GM18511 (cell line): ENCODE measurements at regions not wholly inside any gene's neighbourhood (a gene's known extent, or its start where the extent isn't known, plus 50 kb on each side); places are given as distances from the start of the nearest gene placed in this dataset.

Experiments used
- ATAC-seq: cut with Tn5 transposase; IDR thresholded peaks from one replicate; pipeline ENCODE4 v1.9.1; 2021; ENCODE audit warnings: mild to moderate bottlenecking, moderate library complexity; ENCODE audit not compliant: unreplicated experiment

GRCh38 chr11:45481026-45481425 lies 184.4 kb downstream of the CHST1 start:
- no peak for ATAC-seq

GRCh38 chr11:45477588-45477987 lies 187.8 kb downstream of the CHST1 start:
- no peak for ATAC-seq

- no peak for ATAC-seq
These were observed 189.3 kb downstream of the CHST1 start for GRCh38 chr11:45476126-45476525.

GRCh38 chr11:45475173-45475572 lies 189.0 kb upstream of the SYT13 start:
- no peak for ATAC-seq

GRCh38 chr11:45473341-45473895 lies 187.3 kb upstream of the SYT13 start:
- no peak for ATAC-seq

GRCh38 chr11:45472716-45473317 lies 186.7 kb upstream of the SYT13 start:
- ATAC-seq = no peak

GRCh38 chr11:45471266-45471665 lies 185.1 kb upstream of the SYT13 start:
- no peak for ATAC-seq

GRCh38 chr11:45470794-45471167 lies 184.6 kb upstream of the SYT13 start:
- no peak for ATAC-seq

GRCh38 chr11:45470151-45470793 lies 184.1 kb upstream of the SYT13 start:
- no peak for ATAC-seq

GRCh38 chr11:45468267-45468856 lies 182.2 kb upstream of the SYT13 start:
- no peak for ATAC-seq

GRCh38 chr11:45463541-45463940 lies 177.4 kb upstream of the SYT13 start:
- ATAC-seq = no peak

- ATAC-seq = no peak
These were observed 175.4 kb upstream of the SYT13 start for GRCh38 chr11:45461514-45461913.

GRCh38 chr11:45459491-45459890 lies 173.3 kb upstream of the SYT13 start:
- ATAC-seq = no peak

GRCh38 chr11:45458269-45458668 lies 172.1 kb upstream of the SYT13 start:
- ATAC-seq = no peak

- no peak for ATAC-seq
These were observed 171.5 kb upstream of the SYT13 start for GRCh38 chr11:45457649-45458048.

- ATAC-seq = no peak
These were observed 170.5 kb upstream of the SYT13 start for GRCh38 chr11:45456686-45457085.

- ATAC-seq = no peak
These were observed 169.4 kb upstream of the SYT13 start for GRCh38 chr11:45455536-45455935.

GRCh38 chr11:45454917-45455401 lies 168.8 kb upstream of the SYT13 start:
- ATAC-seq = no peak

GRCh38 chr11:45453721-45454120 lies 167.6 kb upstream of the SYT13 start:
- ATAC-seq = no peak

- no peak for ATAC-seq
These were observed 165.8 kb upstream of the SYT13 start for GRCh38 chr11:45451766-45452440.

GRCh38 chr11:45450189-45450588 lies 164.0 kb upstream of the SYT13 start:
- ATAC-seq = no peak
